ENCODE measurements at regions not wholly inside any gene's neighbourhood (a gene's known extent, or its start where the extent isn't known, plus 50 kb on each side); places are given as distances from the start of the nearest gene placed in this dataset.
A peak's percentile ranks its signal among the peaks of the same experiment; 100 is the strongest.
"Not testable (repeated sequence)": the region's sequence is repeated elsewhere in the genome, so short reads cannot be mapped to it uniquely, and the experiment has no call there.

DNA sequence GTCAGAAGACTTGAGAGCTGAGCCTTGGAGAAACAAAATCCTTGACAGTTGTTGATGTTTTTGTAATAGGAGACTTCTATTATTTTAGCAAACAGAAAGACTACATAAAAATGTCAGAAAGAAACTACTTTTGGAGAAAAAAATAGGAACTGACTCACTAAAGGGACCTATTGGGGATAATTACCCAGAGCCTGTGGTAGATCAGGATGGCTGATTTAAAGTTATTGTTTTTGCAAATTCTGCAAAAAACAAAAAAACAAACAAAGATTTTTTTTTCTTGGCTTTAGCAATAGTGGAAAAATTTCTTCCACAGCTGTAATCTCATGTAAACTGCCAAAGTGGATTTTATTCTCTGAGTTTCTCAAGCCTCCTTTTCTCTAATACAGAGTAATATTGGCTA lies 101.5 kb upstream of the SATB1 start (continued):
- TF ChIP-seq RBBP5 (IDR thresholded peaks at IDR 0.05; ENCODE audit: borderline replicate concordance, low read depth, low read length) (no peak), JUN (IDR thresholded peaks at IDR 0.05; ENCODE audit: low read depth, low read length) (no peak), RXRA (IDR thresholded peaks at IDR 0.05; ENCODE audit: insufficient read depth, low read depth, low read length) (no peak)

DNA sequence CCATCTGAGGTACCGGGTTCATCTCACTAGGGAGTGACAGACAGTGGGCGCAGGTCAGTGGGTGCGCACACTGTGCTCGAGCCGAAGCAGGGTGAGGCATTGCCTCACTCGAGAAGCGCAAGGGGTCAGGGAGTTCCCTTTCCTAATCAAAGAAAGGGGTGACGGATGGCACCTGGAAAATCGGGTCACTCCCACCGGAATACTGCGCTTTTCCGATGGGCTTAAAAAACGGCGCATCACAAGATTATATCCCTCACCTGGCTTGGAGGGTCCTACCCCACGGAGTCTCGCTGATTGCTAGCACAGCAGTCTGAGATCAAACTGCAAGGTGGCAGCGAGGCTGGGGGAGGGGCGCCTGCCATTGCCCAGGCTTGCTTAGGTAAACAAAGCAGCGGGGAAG lies 91.0 kb upstream of the SATB1 start:
- H2BK15ac ChIP-seq (ENCODE audit: low read length); H4K91ac ChIP-seq (replicated peaks; ENCODE audit: insufficient read length, low read length); H3K4me1 ChIP-seq (replicated peaks in 1 of 4; ENCODE audit: control insufficient read depth in 3 of 4, insufficient read depth in 4 of 4, low read length in 3 of 4); H3K27ac ChIP-seq (ENCODE audit: low read depth, low read length); H3K23ac ChIP-seq (ENCODE audit: insufficient read length); H2BK20ac ChIP-seq (ENCODE audit: low read length); H2AK5ac ChIP-seq (ENCODE audit: low read depth, low read length); H3K79me1 ChIP-seq (ENCODE audit: low read depth, low read length); H3K23me2 ChIP-seq (ENCODE audit: low read depth, low read length); H3K4ac ChIP-seq (replicated peaks; ENCODE audit: insufficient read length, low read depth, low read length); H3K9me3 ChIP-seq (ENCODE audit: insufficient read depth in 2 of 2, low read depth in 1 of 2, low read length in 1 of 2); CTCF ChIA-PET (ENCODE audit: partially characterized antibody); H3K56ac ChIP-seq (replicated peaks; ENCODE audit: insufficient read length, low read depth, low read length); FAIRE-seq; H2BK5ac ChIP-seq (ENCODE audit: low read depth, low read length); H3K18ac ChIP-seq (ENCODE audit: extremely low read depth, low read length); H4K5ac ChIP-seq (ENCODE audit: insufficient read length, low read depth, low read length); H2BK12ac ChIP-seq (ENCODE audit: low read depth, low read length); H3K36me3 ChIP-seq (ENCODE audit: control insufficient read depth in 2 of 4, insufficient read depth in 4 of 4, low read length in 3 of 4); H2AFZ ChIP-seq (ENCODE audit: low read length); H3K14ac ChIP-seq (ENCODE audit: insufficient read length); H4K20me1 ChIP-seq (replicated peaks in 1 of 2; ENCODE audit: control insufficient read depth in 1 of 2, insufficient read depth in 2 of 2, low read length in 2 of 2); H2BK120ac ChIP-seq (replicated peaks; ENCODE audit: low read depth, low read length); H3K79me2 ChIP-seq (ENCODE audit: control insufficient read depth in 1 of 2, insufficient read depth in 2 of 2, low read length in 2 of 2); H3K27me3 ChIP-seq (replicated peaks in 1 of 4; ENCODE audit: control insufficient read depth in 3 of 4, extremely low read depth in 1 of 4, insufficient read depth in 3 of 4, low read length in 3 of 4): not testable (repeated sequence)
- Histone ChIP-seq H3K4me2 (ENCODE audit: insufficient read depth in 1 of 2, low read depth in 2 of 2, low read length in 2 of 2) (peak overlapping the region; percentile 43 to 49; a peak in 3 of 4 replicates), H4K8ac (ENCODE audit: extremely low read depth, insufficient read depth, low read length) (peak overlapping the region; percentile 89; the same call in 1 of the 2 replicates), H3K4me3 (ENCODE audit: extremely low read depth in 1 of 4, insufficient read depth in 2 of 4, low read depth in 3 of 4, low read length in 4 of 4) (peak overlapping the region in 3 of 4 experiments; percentile 12 to 39 (median 19); a peak in 3 of 8 replicates), H3K9ac (replicated peaks in 1 of 4; ENCODE audit: extremely low read depth in 1 of 4, low read depth in 3 of 4, low read length in 3 of 4) (peak overlapping the region in 1 of 4 experiments; percentile 37; a peak in 2 of 7 replicates)
- WGBS, 2 experiments (ENCODE audit: extremely low coverage in 1 of 2, insufficient coverage in 1 of 2, insufficient read length in 1 of 2, insufficient replicate concordance in 2 of 2, low coverage in 1 of 2, low lambda C conversion rate in 2 of 2, missing lambda C conversion rate in 1 of 2): 81% methylated on average over 16 of the region's 19 CpGs; no CpG with 5 or more reads in 1 of the 2 experiments
- POLR2A ChIA-PET (ENCODE audit: partially characterized antibody): interaction anchor here (1.2 kb wide), 1 partner anchor 19 kb away, joined by 3 read pairs; no protein-coding TSS in a partner anchor
- DNase-seq (ENCODE audit: low read depth in 1 of 2, low spot score in 2 of 2): peak in 1 of 2 experiments; percentile 65

All from H1 (cell line).